GM19035 (cell line): ENCODE measurements at regions not wholly inside any gene's neighbourhood (a gene's known extent, or its start where the extent isn't known, plus 50 kb on each side); places are given as distances from the start of the nearest gene placed in this dataset.

Experiments
- ATAC-seq: cut with Tn5 transposase; IDR thresholded peaks from one replicate; pipeline ENCODE4 v1.9.1; 2021; ENCODE audit not compliant: unreplicated experiment

DNA sequence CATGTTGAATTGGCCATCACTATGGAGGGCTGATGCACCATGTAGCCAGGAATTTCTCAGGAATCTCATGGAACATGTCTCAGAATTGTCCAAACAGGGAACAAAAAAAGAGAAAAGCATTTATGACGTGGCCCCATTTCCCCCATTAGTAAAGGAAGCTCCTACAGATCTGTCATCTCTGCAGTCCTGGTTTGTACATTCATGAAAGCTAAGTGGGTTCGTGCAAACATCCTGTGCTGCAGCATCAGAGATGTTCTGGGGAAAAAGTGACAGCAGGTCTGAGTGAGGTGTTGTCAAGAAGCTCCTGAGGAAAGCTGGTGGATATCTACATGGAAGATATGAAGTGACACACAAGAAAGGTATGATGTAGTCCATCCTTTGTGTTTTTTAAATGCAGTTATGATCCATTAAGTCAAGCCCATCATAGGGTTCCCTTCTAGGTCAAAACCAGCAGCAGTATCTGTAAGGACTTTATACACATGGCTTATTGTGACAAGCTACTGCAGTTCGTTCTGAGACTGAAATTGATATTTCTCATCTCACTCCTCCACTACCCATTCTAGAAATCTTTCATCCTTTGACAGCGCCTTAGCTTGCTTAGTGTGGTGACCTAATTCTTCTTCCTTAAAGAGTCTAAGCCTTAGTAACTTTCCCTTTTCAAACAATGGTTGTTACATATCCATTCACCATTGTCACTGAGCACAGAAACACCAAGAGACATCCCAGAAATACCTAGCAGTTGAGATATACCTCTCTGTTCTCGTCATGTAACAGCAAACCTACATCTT, 200.0 kb upstream of the TCF21 start:
- ATAC-seq, result no peak

DNA sequence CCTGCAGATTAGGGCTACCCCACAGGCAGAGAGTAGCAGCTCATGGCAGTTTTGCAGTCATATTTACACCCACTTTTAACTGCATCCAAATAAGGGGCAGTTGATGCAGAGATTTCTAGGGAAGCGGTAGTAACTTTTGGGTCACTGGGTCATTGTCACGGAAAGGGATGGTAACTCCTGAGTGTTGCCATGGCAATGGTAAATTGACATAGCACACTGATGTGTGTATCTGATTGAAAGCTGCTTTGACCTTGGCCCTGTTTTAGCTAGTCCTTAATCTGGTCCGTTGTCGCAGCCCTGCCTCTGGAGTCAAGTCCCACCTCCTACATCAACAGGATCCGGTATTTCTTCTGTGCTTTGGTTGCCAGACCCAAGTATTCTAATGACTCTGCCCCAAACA, 199.1 kb upstream of the TCF21 start:
- no peak for ATAC-seq

DNA sequence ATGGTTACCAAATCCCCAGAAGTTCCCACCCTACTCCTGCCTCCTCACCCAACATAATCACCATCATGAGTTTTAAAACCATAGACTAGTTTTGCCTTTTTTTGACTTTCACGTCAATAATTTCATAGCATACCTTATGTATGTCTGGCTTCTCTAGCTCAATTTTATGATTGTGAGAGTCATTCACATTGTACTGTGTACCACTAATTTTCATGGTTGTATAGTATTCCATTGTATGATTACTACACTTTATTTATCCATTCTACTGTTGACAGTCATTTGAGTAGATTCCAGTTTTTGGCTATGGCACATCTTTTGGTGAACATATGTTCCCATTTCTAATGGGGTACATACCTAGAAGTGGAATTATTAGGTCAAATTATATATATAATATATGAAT, 195.3 kb upstream of the TCF21 start:
- ATAC-seq, result no peak

DNA sequence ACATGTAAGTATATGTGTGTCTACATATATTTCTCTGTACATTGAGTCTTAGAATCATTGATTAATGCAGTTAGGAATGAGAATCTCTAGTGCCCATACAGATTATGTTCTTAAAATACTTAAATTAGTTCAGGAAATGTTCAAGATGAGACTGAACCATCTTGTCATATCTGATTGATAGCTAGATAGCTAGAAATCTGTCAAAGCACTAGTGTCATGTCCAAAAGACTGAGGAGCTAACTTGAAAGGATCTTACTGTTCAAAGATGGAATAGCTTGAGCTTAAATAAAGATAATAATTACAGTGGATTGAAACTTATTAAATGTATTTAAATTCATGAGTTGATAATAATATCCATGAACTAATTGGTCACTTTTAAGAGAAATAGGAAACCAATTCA, 191.7 kb upstream of the TCF21 start:
- no peak for ATAC-seq

DNA sequence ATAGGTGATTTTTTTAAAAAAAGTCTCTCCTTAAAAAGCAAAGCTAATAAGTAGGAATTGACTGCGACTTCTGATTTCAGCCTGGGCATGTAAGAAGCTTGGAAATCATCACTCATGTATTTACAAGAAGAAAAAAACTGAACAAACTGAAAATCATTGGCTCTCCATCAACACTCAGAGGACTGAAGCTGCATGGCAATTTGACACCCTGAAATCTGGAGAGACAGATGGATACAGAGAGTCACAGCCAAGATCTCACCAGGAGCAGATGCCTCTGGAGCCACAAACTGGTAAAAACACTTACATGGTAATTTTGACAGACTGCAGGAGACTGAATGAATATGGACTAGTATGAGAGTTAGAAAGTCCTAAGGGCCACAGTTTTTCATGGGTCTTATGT, 191.2 kb upstream of the TCF21 start:
- ATAC-seq, result no peak

DNA sequence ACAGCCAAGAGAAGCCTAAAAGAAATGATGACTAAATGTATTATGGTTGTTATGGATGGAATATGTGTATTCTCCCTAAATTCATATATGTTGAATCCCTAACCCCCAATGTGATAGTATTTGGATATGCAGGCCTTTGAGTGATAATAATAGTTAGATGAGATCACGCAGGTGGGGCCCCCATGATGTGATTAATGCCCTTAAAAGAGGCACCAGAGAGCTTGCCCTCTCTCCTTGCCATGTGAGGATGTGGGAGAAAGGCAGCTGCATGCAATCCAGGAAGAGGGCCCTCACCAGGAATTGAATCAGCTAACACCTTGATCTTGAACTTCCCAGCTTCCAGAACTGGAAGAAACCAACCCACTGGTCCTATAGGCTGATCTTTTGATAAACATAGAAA, 190.6 kb upstream of the TCF21 start:
- ATAC-seq, result no peak

DNA sequence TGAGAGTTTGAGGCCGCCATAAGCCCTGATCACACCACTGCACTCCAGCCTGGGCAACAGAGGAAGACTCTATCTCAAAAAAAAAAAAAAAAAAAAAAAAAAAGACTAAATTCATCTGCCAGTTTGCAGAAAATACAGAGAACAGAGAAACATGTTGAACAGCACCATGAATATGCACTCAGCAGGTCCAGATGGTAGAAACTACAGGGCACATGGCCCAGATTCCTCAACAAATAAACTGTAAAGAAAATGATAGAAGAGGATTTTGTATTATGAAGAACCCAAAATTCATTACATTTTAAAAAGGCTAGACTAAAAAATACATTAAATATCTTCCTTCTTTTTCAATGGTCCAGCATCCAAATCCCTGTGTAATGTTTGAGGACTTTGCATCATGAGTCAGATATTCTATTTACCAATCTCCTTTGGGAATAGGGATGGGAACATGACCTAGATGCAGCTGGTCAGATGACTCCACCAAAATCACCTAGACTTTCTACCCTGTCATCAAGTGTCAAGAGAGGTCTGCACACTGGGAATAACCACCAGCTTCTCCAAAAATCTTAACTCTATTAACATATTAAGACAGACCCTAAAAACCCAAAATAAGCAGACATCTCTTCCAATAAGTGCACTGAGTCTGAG, 189.1 kb upstream of the TCF21 start:
- no peak for ATAC-seq

DNA sequence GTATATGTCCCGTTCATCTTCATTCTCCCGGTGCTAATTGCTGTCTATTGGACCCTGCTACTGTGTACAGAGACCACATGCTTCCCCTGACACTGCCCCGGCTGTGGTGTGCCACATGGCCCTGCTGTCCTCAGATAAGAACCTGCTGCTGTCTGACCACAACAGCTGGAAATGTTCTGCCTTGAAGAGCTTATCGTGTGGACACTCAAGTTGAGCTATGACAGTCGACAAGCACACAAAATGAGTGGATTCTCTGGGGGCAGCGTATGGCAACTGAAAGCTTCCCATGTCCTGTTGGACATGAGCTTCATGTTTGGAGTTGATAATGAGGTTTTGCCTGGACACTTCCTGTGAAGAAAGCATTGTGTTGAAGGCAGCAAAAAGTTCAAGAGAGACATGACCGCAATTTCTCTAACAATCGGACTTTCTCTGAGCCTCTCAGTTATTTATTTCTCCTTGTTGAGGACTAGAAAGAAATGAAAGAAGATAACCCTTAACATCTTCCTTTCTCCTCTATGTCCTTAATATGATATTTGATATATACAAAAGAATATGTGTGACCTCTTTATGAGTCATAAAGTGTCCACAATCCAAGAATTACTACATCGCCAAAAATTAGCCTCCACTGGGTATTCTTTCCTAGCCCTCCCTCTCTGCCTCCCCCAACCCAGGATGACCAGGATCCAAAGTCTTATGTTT, 187.1 kb upstream of the TCF21 start:
- no peak for ATAC-seq

DNA sequence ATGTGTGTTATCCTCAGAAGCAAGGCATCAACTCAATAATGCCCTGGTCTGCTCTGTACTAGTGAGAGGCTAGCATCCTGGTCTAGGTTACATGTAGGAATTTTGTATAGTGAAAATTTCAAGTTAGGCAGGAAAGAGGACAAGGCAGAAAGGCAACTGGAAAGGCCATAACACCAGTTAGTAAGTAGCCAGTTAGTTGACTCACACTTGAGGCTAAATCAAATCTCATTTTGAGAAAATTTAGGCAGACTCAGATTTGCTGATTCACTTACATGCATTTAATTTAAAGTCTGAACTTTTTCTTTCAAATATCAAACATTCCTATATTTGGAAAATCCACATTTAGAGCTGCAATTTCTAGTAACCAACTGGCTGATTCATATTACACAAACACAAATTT, 184.5 kb upstream of the TCF21 start:
- no peak for ATAC-seq

DNA sequence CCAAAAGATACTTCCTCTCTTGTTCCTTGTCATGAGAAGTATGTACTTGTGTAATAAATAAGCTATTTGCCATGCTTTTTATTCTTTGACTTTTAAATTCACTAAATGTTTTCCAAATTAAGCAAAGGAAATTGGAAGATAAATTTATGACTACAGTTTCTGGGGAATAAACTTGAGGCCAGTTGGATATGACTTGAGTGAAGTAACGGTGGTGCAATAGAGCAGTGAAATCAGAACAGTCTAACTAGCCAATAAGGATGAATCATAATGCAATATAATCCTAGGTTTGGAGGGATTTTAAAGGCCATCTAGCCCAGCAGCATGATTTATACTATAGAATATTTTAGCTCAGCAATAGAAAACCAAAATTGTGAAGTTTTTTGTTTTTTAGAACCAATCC, 183.8 kb upstream of the TCF21 start:
- no peak for ATAC-seq

DNA sequence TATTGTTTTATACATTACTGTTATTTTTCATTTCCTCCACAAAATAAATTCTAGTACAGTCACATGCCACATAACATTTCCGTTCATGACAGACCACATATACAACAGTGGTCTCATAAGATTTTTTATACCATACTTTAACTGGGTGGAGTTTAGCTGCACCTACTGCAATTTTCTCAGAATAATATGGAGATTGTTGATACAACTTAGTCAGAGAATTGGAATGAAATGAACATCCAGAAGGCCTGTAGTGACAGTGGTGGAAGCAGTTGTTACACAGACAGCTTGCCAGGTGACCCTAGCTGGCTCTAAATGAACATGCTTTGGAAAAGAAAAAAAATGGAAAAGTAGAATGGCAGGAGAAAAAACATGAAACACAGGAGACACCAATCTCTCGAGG, 183.2 kb upstream of the TCF21 start:
- ATAC-seq, result no peak

DNA sequence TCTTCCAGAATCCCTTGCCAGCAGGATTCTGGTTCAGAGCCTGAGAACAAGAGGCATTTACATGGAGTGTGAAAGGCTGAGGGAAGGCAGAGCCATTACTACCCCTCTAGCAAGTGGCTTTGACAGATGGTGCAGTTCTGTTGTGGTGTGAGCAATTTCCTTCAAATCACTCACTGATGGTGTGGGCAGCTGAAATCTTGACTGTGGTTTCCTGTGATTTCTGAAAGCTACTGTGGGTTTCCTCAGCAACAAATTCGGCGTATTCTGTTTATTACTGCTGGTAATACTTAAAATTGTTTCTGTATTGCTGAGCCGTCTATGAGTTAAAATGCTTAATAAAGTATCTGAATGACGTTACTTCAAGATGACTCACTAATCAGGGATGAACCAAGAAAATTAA, 181.5 kb upstream of the TCF21 start:
- ATAC-seq, result peak; percentile 81

DNA sequence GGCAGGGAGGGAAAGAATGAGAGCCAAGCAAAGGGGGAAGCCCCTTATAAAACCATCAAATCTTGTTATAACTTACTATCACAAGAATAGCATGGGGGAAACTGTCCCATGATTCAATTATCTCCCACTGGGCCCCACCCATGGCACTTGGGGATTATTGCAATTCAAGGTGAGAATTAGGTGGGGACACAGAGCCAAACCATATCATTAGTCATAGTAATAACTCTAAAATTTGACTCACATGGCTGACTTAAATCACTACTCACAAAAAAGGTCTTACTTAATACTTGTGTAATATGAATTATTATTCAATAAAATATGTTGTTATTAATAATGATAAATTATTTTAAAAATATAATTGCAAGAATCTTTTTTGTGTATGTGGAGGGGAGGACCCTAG, 178.1 kb upstream of the TCF21 start:
- ATAC-seq, result no peak

DNA sequence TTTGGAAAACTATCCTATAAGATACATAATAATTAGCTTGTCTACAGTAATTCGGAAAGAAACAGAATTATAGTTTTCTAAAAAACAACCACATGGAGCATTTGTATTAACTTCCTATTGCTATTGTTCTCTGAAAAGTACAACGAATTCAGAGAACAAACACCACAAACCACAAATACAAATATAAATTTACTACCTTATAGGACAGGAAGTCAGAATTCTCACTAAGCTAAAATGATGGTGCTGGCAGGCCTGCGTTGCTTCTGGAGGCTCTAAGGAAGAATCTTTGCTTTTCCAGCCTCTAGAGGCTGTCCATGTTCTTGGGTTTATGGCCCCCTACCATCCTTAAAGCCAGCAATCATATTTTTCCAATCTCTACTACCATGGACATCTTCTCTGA, 173.6 kb upstream of the TCF21 start:
- no peak for ATAC-seq

DNA sequence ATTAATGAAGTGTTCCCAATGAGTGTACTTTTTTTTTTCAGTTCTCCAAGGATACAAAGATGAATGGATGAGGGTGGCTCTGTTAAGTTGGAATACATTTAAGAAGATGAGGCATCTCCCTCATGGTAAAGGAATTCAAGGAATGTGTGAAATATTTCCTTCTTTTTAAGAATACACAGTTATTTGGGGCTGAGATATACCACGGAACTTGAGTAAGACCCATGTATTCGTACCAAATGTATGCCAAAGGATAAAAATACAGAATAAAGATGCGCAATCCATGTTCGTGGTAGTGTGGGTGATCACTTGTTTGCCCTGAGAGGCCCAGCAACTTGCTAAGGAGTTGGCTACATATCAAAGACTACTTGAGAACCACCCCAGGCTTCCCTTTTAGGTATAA, 164.2 kb upstream of the TCF21 start:
- ATAC-seq, result no peak

DNA sequence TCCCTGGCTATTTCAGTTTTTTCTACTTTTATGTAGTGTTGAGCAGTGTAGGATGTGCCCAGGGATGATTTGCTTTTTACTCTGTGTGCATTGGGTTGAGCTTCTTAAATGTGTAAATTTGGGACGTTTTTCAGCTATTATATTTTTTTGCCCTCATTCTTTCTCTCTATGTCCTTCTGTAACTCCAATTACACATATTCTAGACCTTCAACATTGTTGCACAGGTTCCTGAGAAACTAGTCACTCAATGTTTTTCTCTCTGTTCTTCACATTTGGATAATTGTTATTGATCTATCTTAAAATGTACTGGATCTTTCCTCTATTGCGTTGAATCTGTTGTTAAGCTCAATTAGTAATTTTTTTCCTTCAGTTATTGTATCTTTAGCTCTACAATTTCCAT, 162.7 kb upstream of the TCF21 start:
- no peak for ATAC-seq

DNA sequence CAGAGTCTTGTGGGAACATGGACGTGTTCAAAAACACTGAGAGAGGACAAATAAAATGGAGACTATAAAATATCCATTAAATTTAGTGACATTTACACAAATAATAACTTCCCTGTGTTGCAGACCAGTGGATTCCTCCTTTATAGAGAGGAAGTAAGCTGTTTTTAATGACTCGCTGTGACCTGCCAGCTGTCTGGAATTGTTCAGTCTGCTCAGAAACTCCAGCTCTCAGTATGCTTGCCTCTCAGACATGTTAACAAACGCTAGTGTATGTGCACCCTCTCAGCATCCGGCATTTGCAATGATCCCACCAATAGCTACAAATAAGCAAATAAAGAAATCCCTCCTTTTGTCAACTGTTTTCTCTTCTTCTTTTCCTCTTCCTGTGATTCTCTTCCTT, 158.0 kb upstream of the TCF21 start:
- ATAC-seq, result no peak

DNA sequence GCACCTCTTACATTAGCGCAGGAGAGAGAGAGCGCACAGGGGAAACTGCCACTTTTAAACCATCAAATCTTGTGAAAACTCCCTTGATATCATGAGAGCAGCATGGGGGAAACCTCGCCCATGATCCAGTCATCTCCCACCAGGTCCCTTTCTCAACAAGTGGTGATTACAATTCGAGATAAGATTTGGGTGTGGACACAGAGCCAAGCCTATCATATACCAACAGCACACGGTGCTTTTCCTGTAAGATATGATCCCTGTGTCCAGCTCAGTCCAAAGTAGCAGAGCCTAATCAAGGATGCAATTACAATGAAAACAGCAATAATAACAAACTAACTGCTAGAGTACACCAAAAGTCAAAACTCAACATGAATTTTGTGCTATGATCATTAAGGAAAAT, 148.7 kb upstream of the TCF21 start:
- no peak for ATAC-seq

DNA sequence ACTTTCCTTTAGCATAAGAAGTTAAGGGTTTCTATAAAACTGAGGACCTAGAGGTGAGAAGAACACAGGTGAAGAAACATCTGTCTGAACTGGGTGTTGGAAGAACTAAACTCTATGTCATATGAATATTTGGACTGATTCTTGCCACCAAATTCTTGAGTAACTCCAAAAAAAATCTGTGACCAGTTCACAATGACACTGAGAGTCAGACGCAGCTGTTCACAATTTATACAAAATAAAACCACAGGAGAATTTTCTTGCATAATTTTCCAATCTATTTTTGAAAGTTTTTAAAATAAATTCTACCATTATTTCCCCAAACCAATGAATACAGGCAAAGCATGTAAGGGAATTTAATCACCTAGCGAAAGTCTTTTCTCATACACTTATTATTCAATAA, 148.1 kb upstream of the TCF21 start:
- no peak for ATAC-seq

DNA sequence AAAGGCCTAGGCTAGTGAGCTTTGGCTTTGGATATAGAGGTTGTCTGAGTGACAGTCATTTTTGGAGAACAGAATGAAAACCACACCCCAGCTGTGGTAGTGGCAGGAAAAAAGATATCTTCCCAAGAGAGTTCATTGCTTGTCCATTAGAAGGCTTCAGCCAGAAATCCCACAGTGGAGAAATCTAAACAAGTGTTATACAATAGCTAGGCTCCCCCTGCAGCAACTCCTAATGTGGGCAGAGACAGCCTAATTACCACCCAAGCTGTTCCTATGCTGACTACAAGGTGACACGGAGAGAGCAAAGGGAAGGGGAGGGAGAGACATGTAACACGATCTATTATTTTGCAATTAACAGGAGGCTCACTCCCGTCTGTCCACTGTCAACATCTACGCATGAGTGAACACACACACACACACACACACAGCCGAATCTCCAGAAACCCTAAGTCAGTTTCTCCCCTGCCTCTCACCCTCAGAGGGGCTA, 147.5 kb upstream of the TCF21 start:
- no peak for ATAC-seq

DNA sequence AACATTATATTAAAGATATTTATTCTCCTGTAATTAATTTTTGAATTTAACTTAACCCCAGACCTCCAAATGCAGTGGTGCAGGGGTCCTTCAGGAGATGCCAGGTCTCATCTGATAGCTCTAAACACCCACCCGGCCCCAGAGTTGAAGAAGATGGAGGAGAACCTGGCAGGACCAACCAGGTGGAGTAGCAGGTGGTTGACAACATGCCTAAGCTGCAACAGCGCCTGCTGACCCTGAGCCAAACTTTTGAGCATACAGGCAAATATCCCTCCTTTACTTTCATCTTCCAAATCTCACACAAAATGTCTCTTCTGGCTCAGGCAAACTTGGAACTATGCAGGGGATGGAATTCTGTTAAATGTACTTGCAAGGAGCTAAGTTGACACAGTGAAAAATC, 145.3 kb upstream of the TCF21 start:
- no peak for ATAC-seq

DNA sequence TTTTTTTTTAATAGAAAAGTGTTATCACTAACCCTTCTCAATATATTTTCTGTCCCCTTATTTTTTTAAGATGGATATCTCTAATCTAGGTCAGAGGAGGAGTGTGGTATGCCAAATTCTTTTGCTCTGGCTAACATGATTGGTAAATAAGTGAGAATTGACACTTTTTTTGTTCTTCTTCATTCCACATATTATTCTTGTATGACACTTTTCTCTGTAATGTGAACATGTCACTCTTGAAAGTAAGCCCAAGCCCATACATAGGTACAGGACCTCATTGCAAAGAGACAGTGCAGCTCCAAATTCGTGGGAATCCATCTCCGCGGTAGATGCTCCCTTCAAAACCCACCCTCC, 142.5 kb upstream of the TCF21 start:
- no peak for ATAC-seq
